Peyer's patch (tissue), 4 donors: ENCODE measurements at regions not wholly inside any gene's neighbourhood (a gene's known extent, or its start where the extent isn't known, plus 50 kb on each side); places are given as distances from the start of the nearest gene placed in this dataset.

Experiments used
- CTCF ChIP-seq, 6 experiments: fragments of 450-650 bp in 4 of 6; fragments of 200-600 bp in 2 of 6; sonication (generic) in 1 of 6; IDR thresholded peaks; one replicate each; pipeline ENCODE4 v1.5.1; 2017 to 2019; ENCODE audit warnings: antibody characterized with exemption in 6 of 6, mild to moderate bottlenecking in 3 of 6, moderate library complexity in 1 of 6
- POLR2A ChIP-seq, 2 donors: fragments of 450-650 bp; IDR thresholded peaks; one replicate each; pipeline ENCODE4 v1.5.1; 2017; ENCODE audit warnings: antibody characterized with exemption in 2 of 2, mild to moderate bottlenecking in 2 of 2, moderate library complexity in 2 of 2

GRCh38 chr2:118481299-118481698 lies 366.1 kb downstream of the EN1 start:
- TF ChIP-seq CTCF (IDR thresholded peaks at IDR 0.05) (no peak), POLR2A (IDR thresholded peaks at IDR 0.05) (no peak)
